ENCODE measurements at regions not wholly inside any gene's neighbourhood (a gene's known extent, or its start where the extent isn't known, plus 50 kb on each side); places are given as distances from the start of the nearest gene placed in this dataset.

GRCh38 chr15:70195171-70195570 lies 97.5 kb upstream of the TLE3 start:
- no peak for DNase-seq
- CTCF ChIA-PET = no interaction called here
- Mint-ChIP-seq H3K36me3 (peaks cover 0 to 6% (median 4%) of the 10 kb centered on the region in 5 donors), H3K4me1 (peaks cover 0 to 2% (median 0%) of the 10 kb centered on the region in 7 donors), H3K4me3 (no peak overlapping the region), H3K9me3 (peaks cover 0 to 12% (median 5%) of the 10 kb centered on the region in 11 donors), H3K27ac (no peak overlapping the region), H3K27me3 (peaks cover 0 to 6% (median 0%) of the 10 kb centered on the region in 5 donors)
- H3K36me3 ChIP-seq (ENCODE audit: control insufficient read depth in 2 of 3, insufficient read depth in 3 of 3, low read length in 3 of 3) = no peaks in the 10 kb centered on the region
- no peaks in the 10 kb centered on the region for H3K9me3 ChIP-seq (ENCODE audit: control insufficient read depth in 2 of 3, low read length in 3 of 3)
- ATAC-seq = no peak
- intact Hi-C loops (cut with micrococcal nuclease) = no loop called here
- POLR2A ChIA-PET = no interaction called here
- no peaks in the 10 kb centered on the region for H3K4me1 ChIP-seq (ENCODE audit: control insufficient read depth in 2 of 2, insufficient read depth in 2 of 2, low read length in 2 of 2)
- H3K27ac ChIP-seq (ENCODE audit: low read depth, low read length) = no peak overlapping the region
- H3K27me3 ChIP-seq (ENCODE audit: control insufficient read depth in 2 of 2, insufficient read depth in 2 of 2, low read length in 2 of 2) = no peaks in the 10 kb centered on the region
- no peak overlapping the region for H3K4me3 ChIP-seq (ENCODE audit: low read length)

- POLR2A ChIA-PET = no interaction called here
- H3K4me1 ChIP-seq (ENCODE audit: control insufficient read depth in 2 of 2, insufficient read depth in 2 of 2, low read length in 2 of 2) = no peaks in the 10 kb centered on the region
- no peaks in the 10 kb centered on the region for H3K27me3 ChIP-seq (ENCODE audit: control insufficient read depth in 2 of 2, insufficient read depth in 2 of 2, low read length in 2 of 2)
- Mint-ChIP-seq H3K4me1 (peaks cover 0 to 2% (median 0%) of the 10 kb centered on the region in 7 donors), H3K27ac (no peak overlapping the region), H3K27me3 (peaks cover 0 to 6% (median 0%) of the 10 kb centered on the region in 5 donors), H3K9me3 (peaks cover 0 to 12% (median 5%) of the 10 kb centered on the region in 11 donors), H3K4me3 (no peak overlapping the region), H3K36me3 (peaks cover 0 to 6% (median 4%) of the 10 kb centered on the region in 5 donors)
- no peak overlapping the region for H3K4me3 ChIP-seq (ENCODE audit: low read length)
- intact Hi-C loops (cut with micrococcal nuclease) = no loop called here
- no peak for DNase-seq
- CTCF ChIA-PET = interaction anchor here (0.8 kb wide), 1 partner anchor 12 kb away, joined by 3 read pairs; no protein-coding TSS in a partner anchor
- H3K27ac ChIP-seq (ENCODE audit: low read depth, low read length) = no peak overlapping the region
- no peak for ATAC-seq
- no peaks in the 10 kb centered on the region for H3K36me3 ChIP-seq (ENCODE audit: control insufficient read depth in 2 of 3, insufficient read depth in 3 of 3, low read length in 3 of 3)
- no peaks in the 10 kb centered on the region for H3K9me3 ChIP-seq (ENCODE audit: control insufficient read depth in 2 of 3, low read length in 3 of 3)
These were observed 96.5 kb upstream of the TLE3 start for GRCh38 chr15:70194266-70194665.

- H3K9me3 ChIP-seq (ENCODE audit: control insufficient read depth in 2 of 3, low read length in 3 of 3) = no peaks in the 10 kb centered on the region
- peaks cover 0 to 6% (median 0%) of the 10 kb centered on the region in 5 donors for H3K27me3 Mint-ChIP-seq
- no peak overlapping the region for H3K4me3 ChIP-seq (ENCODE audit: low read length)
- no peak overlapping the region for H3K27ac Mint-ChIP-seq
- no peaks in the 10 kb centered on the region for H3K27me3 ChIP-seq (ENCODE audit: control insufficient read depth in 2 of 2, insufficient read depth in 2 of 2, low read length in 2 of 2)
- no peak overlapping the region for H3K27ac ChIP-seq (ENCODE audit: low read depth, low read length)
- no peaks in the 10 kb centered on the region for H3K4me1 ChIP-seq (ENCODE audit: control insufficient read depth in 2 of 2, insufficient read depth in 2 of 2, low read length in 2 of 2)
- no peaks in the 10 kb centered on the region for H3K36me3 ChIP-seq (ENCODE audit: control insufficient read depth in 2 of 3, insufficient read depth in 3 of 3, low read length in 3 of 3)
- H3K4me1 Mint-ChIP-seq = peaks cover 0 to 4% (median 0%) of the 10 kb centered on the region in 7 donors
- H3K4me3 Mint-ChIP-seq = no peak overlapping the region
- ATAC-seq (no peak), DNase-seq (no peak)
- peaks cover 0 to 6% (median 4%) of the 10 kb centered on the region in 5 donors for H3K36me3 Mint-ChIP-seq
- intact Hi-C loops (cut with micrococcal nuclease) = no loop called here
- POLR2A ChIA-PET = no interaction called here
- peaks cover 0 to 12% (median 5%) of the 10 kb centered on the region in 11 donors for H3K9me3 Mint-ChIP-seq
- CTCF ChIA-PET = interaction anchor here (0.8 kb wide), 1 partner anchor 12 kb away, joined by 3 read pairs; no protein-coding TSS in a partner anchor
These were observed 96.0 kb upstream of the TLE3 start for GRCh38 chr15:70193734-70194133.

- CTCF ChIA-PET = no interaction called here
- peaks cover 0 to 6% (median 4%) of the 10 kb centered on the region in 5 donors for H3K36me3 Mint-ChIP-seq
- intact Hi-C loops (cut with micrococcal nuclease) = no loop called here
- ATAC-seq (no peak), DNase-seq (no peak)
- Histone ChIP-seq H3K4me1 (ENCODE audit: control insufficient read depth in 2 of 2, insufficient read depth in 2 of 2, low read length in 2 of 2) (no peaks in the 10 kb centered on the region), H3K36me3 (ENCODE audit: control insufficient read depth in 2 of 3, insufficient read depth in 3 of 3, low read length in 3 of 3) (no peaks in the 10 kb centered on the region), H3K27me3 (ENCODE audit: control insufficient read depth in 2 of 2, insufficient read depth in 2 of 2, low read length in 2 of 2) (no peaks in the 10 kb centered on the region), H3K27ac (ENCODE audit: low read depth, low read length) (no peak overlapping the region), H3K4me3 (ENCODE audit: low read length) (no peak overlapping the region), H3K9me3 (ENCODE audit: control insufficient read depth in 2 of 3, low read length in 3 of 3) (no peaks in the 10 kb centered on the region)
- no peak overlapping the region for H3K4me3 Mint-ChIP-seq
- H3K27me3 Mint-ChIP-seq = peaks cover 0 to 6% (median 0%) of the 10 kb centered on the region in 5 donors
- H3K4me1 Mint-ChIP-seq = peaks cover 0 to 4% (median 0%) of the 10 kb centered on the region in 7 donors
- POLR2A ChIA-PET = interaction anchor here (0.6 kb wide), 1 partner anchor 1071 kb away, joined by 3 read pairs; no protein-coding TSS in a partner anchor
- peaks cover 0 to 12% (median 5%) of the 10 kb centered on the region in 11 donors for H3K9me3 Mint-ChIP-seq
- H3K27ac Mint-ChIP-seq = no peak overlapping the region
These were observed 94.8 kb upstream of the TLE3 start for GRCh38 chr15:70192490-70192889.

- CTCF ChIA-PET = no interaction called here
- H3K36me3 ChIP-seq (ENCODE audit: control insufficient read depth in 2 of 3, insufficient read depth in 3 of 3, low read length in 3 of 3) = no peaks in the 10 kb centered on the region
- no peaks in the 10 kb centered on the region for H3K4me1 ChIP-seq (ENCODE audit: control insufficient read depth in 2 of 2, insufficient read depth in 2 of 2, low read length in 2 of 2)
- intact Hi-C loops (cut with micrococcal nuclease) = no loop called here
- H3K4me3 ChIP-seq (ENCODE audit: low read length) = no peak overlapping the region
- no peak for ATAC-seq
- POLR2A ChIA-PET = interaction anchor here (0.6 kb wide), 1 partner anchor 1071 kb away, joined by 3 read pairs; no protein-coding TSS in a partner anchor
- Mint-ChIP-seq H3K4me3 (no peak overlapping the region), H3K9me3 (peaks cover 0 to 12% (median 5%) of the 10 kb centered on the region in 11 donors), H3K4me1 (peaks cover 0 to 4% (median 0%) of the 10 kb centered on the region in 7 donors), H3K27me3 (peaks cover 0 to 6% (median 0%) of the 10 kb centered on the region in 5 donors), H3K36me3 (peaks cover 0 to 6% (median 4%) of the 10 kb centered on the region in 5 donors), H3K27ac (no peak overlapping the region)
- H3K27ac ChIP-seq (ENCODE audit: low read depth, low read length) = no peak overlapping the region
- no peaks in the 10 kb centered on the region for H3K9me3 ChIP-seq (ENCODE audit: control insufficient read depth in 2 of 3, low read length in 3 of 3)
- no peaks in the 10 kb centered on the region for H3K27me3 ChIP-seq (ENCODE audit: control insufficient read depth in 2 of 2, insufficient read depth in 2 of 2, low read length in 2 of 2)
- DNase-seq = no peak
These were observed 94.3 kb upstream of the TLE3 start for GRCh38 chr15:70192041-70192440.

GRCh38 chr15:70190965-70191364 lies 93.2 kb upstream of the TLE3 start:
- H3K36me3 ChIP-seq (ENCODE audit: control insufficient read depth in 2 of 3, insufficient read depth in 3 of 3, low read length in 3 of 3) = no peaks in the 10 kb centered on the region
- Mint-ChIP-seq H3K4me1 (peaks cover 0 to 4% (median 0%) of the 10 kb centered on the region in 7 donors), H3K9me3 (peaks cover 0 to 12% (median 5%) of the 10 kb centered on the region in 11 donors), H3K36me3 (peaks cover 0 to 6% (median 4%) of the 10 kb centered on the region in 5 donors), H3K4me3 (no peak overlapping the region), H3K27ac (no peak overlapping the region), H3K27me3 (peaks cover 0 to 8% (median 0%) of the 10 kb centered on the region in 5 donors)
- intact Hi-C loops (cut with micrococcal nuclease) = no loop called here
- H3K4me3 ChIP-seq (ENCODE audit: low read length) = no peak overlapping the region
- ChIA-PET POLR2A (no interaction called here), CTCF (no interaction called here)
- no peak for DNase-seq
- H3K9me3 ChIP-seq (ENCODE audit: control insufficient read depth in 2 of 3, low read length in 3 of 3) = no peaks in the 10 kb centered on the region
- no peak for ATAC-seq
- H3K27me3 ChIP-seq (ENCODE audit: control insufficient read depth in 2 of 2, insufficient read depth in 2 of 2, low read length in 2 of 2) = no peaks in the 10 kb centered on the region
- no peaks in the 10 kb centered on the region for H3K4me1 ChIP-seq (ENCODE audit: control insufficient read depth in 2 of 2, insufficient read depth in 2 of 2, low read length in 2 of 2)
- H3K27ac ChIP-seq (ENCODE audit: low read depth, low read length) = no peak overlapping the region
